AG04449 (cell line): ENCODE measurements at regions not wholly inside any gene's neighbourhood (a gene's known extent, or its start where the extent isn't known, plus 50 kb on each side); places are given as distances from the start of the nearest gene placed in this dataset.

Source experiments
- CTCF ChIA-PET: fragments of 350-600 bp; formaldehyde crosslinking; extraction: SDS; loops from one replicate; lab custom pipeline; 2021; ENCODE audit warnings: antibody characterized with exemption; lab: Yijun Ruan, JAX
- POLR2A ChIA-PET: fragments of 400-600, 350-600 bp; formaldehyde crosslinking; extraction: SDS; loops from one replicate; lab custom pipeline; 2020; ENCODE audit warnings: antibody characterized with exemption, inconsistent platforms; lab: Yijun Ruan, JAX
- DNase-seq: peaks from one replicate; pipeline ENCODE4 v3.0.0-alpha.2; 2010; ENCODE audit warnings: low read depth, low spot score
- H3K4me3 ChIP-seq: 2 replicates; pipeline ENCODE4 v1.5.1; 2011; ENCODE audit warnings: low read depth, mild to moderate bottlenecking, control low read depth, low read length
- CTCF ChIP-seq: IDR thresholded peaks from one replicate; pipeline ENCODE4 v1.5.1; 2011; ENCODE audit warnings: mild to moderate bottlenecking, moderate library complexity, low read length, control low read depth, inconsistent platforms; ENCODE audit not compliant: insufficient read depth; ENCODE audit errors: missing control alignments

GRCh38 chr6:90691823-90692222 lies 105.0 kb upstream of the MAP3K7 start:
- no peak for TF ChIP-seq CTCF
- no peak for DNase-seq
- H3K4me3 ChIP-seq: no peak overlapping the region
- ChIA-PET CTCF (no interaction called here), POLR2A (no interaction called here)

GRCh38 chr6:90689172-90689571 lies 102.3 kb upstream of the MAP3K7 start:
- ChIA-PET CTCF (no interaction called here), POLR2A (no interaction called here)
- H3K4me3 ChIP-seq: no peak overlapping the region
- no peak for TF ChIP-seq CTCF
- DNase-seq: no peak

- no peak for TF ChIP-seq CTCF
- no peak overlapping the region for H3K4me3 ChIP-seq
- POLR2A ChIA-PET: no interaction called here
- CTCF ChIA-PET: no interaction called here
- DNase-seq: no peak
These were observed 101.0 kb upstream of the MAP3K7 start for GRCh38 chr6:90687775-90688380.

- H3K4me3 ChIP-seq: no peak overlapping the region
- TF ChIP-seq CTCF: no peak
- ChIA-PET POLR2A (no interaction called here), CTCF (no interaction called here)
- no peak for DNase-seq
These were observed 95.0 kb upstream of the MAP3K7 start for GRCh38 chr6:90681863-90682262.

GRCh38 chr6:90678049-90678779 lies 91.3 kb upstream of the MAP3K7 start:
- ChIA-PET POLR2A (no interaction called here), CTCF (no interaction called here)
- no peak for TF ChIP-seq CTCF
- H3K4me3 ChIP-seq: no peak overlapping the region
- no peak for DNase-seq

- no peak for TF ChIP-seq CTCF
- CTCF ChIA-PET: no interaction called here
- POLR2A ChIA-PET: no interaction called here
- H3K4me3 ChIP-seq: no peak overlapping the region
- DNase-seq: no peak
These were observed 90.6 kb upstream of the MAP3K7 start for GRCh38 chr6:90677440-90677839.
